ENCODE measurements at regions not wholly inside any gene's neighbourhood (a gene's known extent, or its start where the extent isn't known, plus 50 kb on each side); places are given as distances from the start of the nearest gene placed in this dataset.

- no peaks in the 10 kb centered on the region for H3K9me3 ChIP-seq
- H3K27ac ChIP-seq: no peak overlapping the region
- no peak overlapping the region for H3K4me3 ChIP-seq
- no peaks in the 10 kb centered on the region for H3K4me1 ChIP-seq
- WGBS, 2 donors: 88 to 94% methylated on average over 3 of the region's 3 CpGs
- intact Hi-C loops (cut with DNase I): no loop called here
- TF ChIP-seq CTCF (IDR thresholded peaks at IDR 0.05): no peak
- DNase-seq: no peak
- no peaks in the 10 kb centered on the region for H3K36me3 ChIP-seq
- H3K27me3 ChIP-seq: no peaks in the 10 kb centered on the region
Measured at GRCh38 chr11:104337273-104337672, 173.3 kb upstream of the PDGFD start.

GRCh38 chr11:104333977-104334376 lies 170.0 kb upstream of the PDGFD start:
- H3K4me3 ChIP-seq: no peak overlapping the region
- no peaks in the 10 kb centered on the region for H3K36me3 ChIP-seq
- intact Hi-C loops (cut with DNase I): no loop called here
- no peak for DNase-seq
- no peak overlapping the region for H3K27ac ChIP-seq
- TF ChIP-seq POLR2AphosphoS5 (IDR thresholded peaks at IDR 0.05) (no peak), EP300 (IDR thresholded peaks at IDR 0.05) (no peak), POLR2A (IDR thresholded peaks at IDR 0.05) (no peak), CTCF (IDR thresholded peaks at IDR 0.05) (no peak)
- no peaks in the 10 kb centered on the region for H3K4me1 ChIP-seq
- no peaks in the 10 kb centered on the region for H3K27me3 ChIP-seq
- 88 to 96% methylated on average over 4 of the region's 4 CpGs for WGBS, 2 donors
- H3K9me3 ChIP-seq: no peaks in the 10 kb centered on the region

- Histone ChIP-seq H3K4me1 (no peaks in the 10 kb centered on the region), H3K4me3 (no peak overlapping the region), H3K36me3 (no peaks in the 10 kb centered on the region), H3K27ac (no peak overlapping the region), H3K27me3 (no peaks in the 10 kb centered on the region), H3K9me3 (no peaks in the 10 kb centered on the region)
- no peak for TF ChIP-seq CTCF (IDR thresholded peaks at IDR 0.05)
- no peak for TF ChIP-seq POLR2A (IDR thresholded peaks at IDR 0.05)
- no peak for TF ChIP-seq EP300 (IDR thresholded peaks at IDR 0.05)
- TF ChIP-seq POLR2AphosphoS5 (IDR thresholded peaks at IDR 0.05): no peak
- DNase-seq: no peak
- intact Hi-C loops (cut with DNase I): no loop called here
- WGBS, 2 donors: 24 to 70% methylated on average over 4 of the region's 4 CpGs
Measured at GRCh38 chr11:104332110-104332509, 168.2 kb upstream of the PDGFD start.

GRCh38 chr11:104329078-104329665 lies 165.2 kb upstream of the PDGFD start:
- H3K36me3 ChIP-seq: no peaks in the 10 kb centered on the region
- DNase-seq: no peak
- H3K27me3 ChIP-seq: no peaks in the 10 kb centered on the region
- H3K4me1 ChIP-seq: no peaks in the 10 kb centered on the region
- no peaks in the 10 kb centered on the region for H3K9me3 ChIP-seq
- TF ChIP-seq POLR2A (IDR thresholded peaks at IDR 0.05) (no peak), CTCF (IDR thresholded peaks at IDR 0.05) (no peak), EP300 (IDR thresholded peaks at IDR 0.05) (no peak), POLR2AphosphoS5 (IDR thresholded peaks at IDR 0.05) (no peak)
- H3K27ac ChIP-seq: no peak overlapping the region
- intact Hi-C loops (cut with DNase I): no loop called here
- no peak overlapping the region for H3K4me3 ChIP-seq
- 82 to 90% methylated on average over 2 of the region's 2 CpGs for WGBS, 2 donors

- Histone ChIP-seq H3K4me3 (no peak overlapping the region), H3K27ac (no peak overlapping the region), H3K36me3 (no peaks in the 10 kb centered on the region), H3K9me3 (no peaks in the 10 kb centered on the region), H3K4me1 (no peaks in the 10 kb centered on the region), H3K27me3 (no peaks in the 10 kb centered on the region)
- DNase-seq: no peak
- WGBS, 2 donors: 83 to 90% methylated on average over 4 of the region's 4 CpGs
- intact Hi-C loops (cut with DNase I): no loop called here
- TF ChIP-seq POLR2AphosphoS5 (IDR thresholded peaks at IDR 0.05): no peak
- TF ChIP-seq POLR2A (IDR thresholded peaks at IDR 0.05): no peak
- no peak for TF ChIP-seq EP300 (IDR thresholded peaks at IDR 0.05)
Measured at GRCh38 chr11:104328512-104328907, 164.6 kb upstream of the PDGFD start.
